Ectodermal cell (in vitro differentiated cells): ENCODE measurements at regions not wholly inside any gene's neighbourhood (a gene's known extent, or its start where the extent isn't known, plus 50 kb on each side); places are given as distances from the start of the nearest gene placed in this dataset.

Experiments
- H3K27ac ChIP-seq: 2 replicates; pipeline ENCODE4 v1.7.0; 2013; ENCODE audit warnings: mild to moderate bottlenecking, low read depth, low read length; ENCODE audit not compliant: insufficient read depth, poor library complexity, severe bottlenecking
- H3K27me3 ChIP-seq: 2 replicates; pipeline ENCODE4 v1.7.0; 2013; ENCODE audit warnings: mild to moderate bottlenecking, low read length; ENCODE audit not compliant: insufficient read depth, control insufficient read depth, poor library complexity, severe bottlenecking
- H3K36me3 ChIP-seq: one replicate; pipeline ENCODE4 v1.7.0; 2013; ENCODE audit warnings: low read length; ENCODE audit not compliant: control insufficient read depth, insufficient read depth
- H3K4me1 ChIP-seq: one replicate; pipeline ENCODE4 v1.7.0; 2013; ENCODE audit warnings: low read length; ENCODE audit not compliant: control insufficient read depth, insufficient read depth
- H3K4me3 ChIP-seq: 2 replicates; pipeline ENCODE4 v1.7.0; 2013; ENCODE audit warnings: low read depth, low read length, control low read depth; ENCODE audit not compliant: insufficient read depth
- H3K9me3 ChIP-seq: 2 replicates; pipeline ENCODE4 v1.7.0; 2013; ENCODE audit warnings: mild to moderate bottlenecking, low read length, moderate library complexity; ENCODE audit not compliant: control insufficient read depth
- WGBS, 2 experiments: methylation state at CpG; one replicate each; pipeline ENCODE4 v1.1.7; 2013; ENCODE audit warnings: missing lambda C conversion rate in 2 of 2; 5-methylcytosine and 5-hydroxymethylcytosine counted together

DNA sequence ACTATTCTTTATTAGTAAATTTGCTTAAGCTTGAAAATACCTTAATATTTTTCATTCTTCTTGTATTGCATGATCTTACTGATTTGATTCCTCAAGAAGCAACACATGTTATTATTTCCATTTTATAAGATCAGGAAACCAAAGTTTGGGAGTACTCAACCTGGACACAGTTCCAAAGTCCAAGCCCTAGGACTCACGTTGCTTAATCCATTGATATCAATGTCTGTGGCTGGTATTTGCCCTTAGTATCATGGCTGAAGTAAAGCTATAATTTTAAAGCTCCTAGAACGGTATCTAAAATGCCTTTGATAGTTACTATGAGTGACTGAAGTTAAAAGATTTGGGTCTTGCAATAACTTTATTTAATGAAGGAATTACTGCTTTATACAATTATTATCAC is 1045.3 kb downstream of the TUSC7 start:
- no peaks in the 10 kb centered on the region for H3K36me3 ChIP-seq
- no peak overlapping the region for H3K27ac ChIP-seq
- H3K27me3 ChIP-seq = no peaks in the 10 kb centered on the region
- no peaks in the 10 kb centered on the region for H3K9me3 ChIP-seq
- peaks cover 11% of the 10 kb centered on the region for H3K4me1 ChIP-seq
- 58 to 90% methylated on average over 2 of the region's 2 CpGs for WGBS, 2 experiments
- H3K4me3 ChIP-seq = no peak overlapping the region

DNA sequence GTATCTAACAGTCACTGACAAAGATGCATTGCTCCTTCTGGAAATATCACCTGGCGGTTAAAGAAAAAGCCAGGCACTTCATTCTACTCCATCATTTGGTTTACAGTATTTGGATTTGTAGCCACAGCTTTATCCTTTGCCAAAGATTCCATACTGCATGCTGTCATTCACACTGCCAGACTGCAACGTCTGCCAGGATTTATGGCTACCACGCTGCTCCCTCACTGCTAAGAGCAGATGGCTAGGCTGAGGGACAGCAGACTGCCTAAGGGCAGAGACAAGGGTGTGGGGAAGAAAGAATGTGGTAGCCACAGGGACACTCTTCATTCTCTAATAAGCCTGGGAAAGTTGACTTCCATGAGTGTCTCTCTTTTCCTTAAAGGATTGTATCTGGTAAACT is 1047.0 kb downstream of the TUSC7 start:
- no peak overlapping the region for H3K27ac ChIP-seq
- 41 to 58% methylated on average over 3 of the region's 3 CpGs for WGBS, 2 experiments
- no peaks in the 10 kb centered on the region for H3K27me3 ChIP-seq
- H3K4me3 ChIP-seq = no peak overlapping the region
- H3K4me1 ChIP-seq = peaks cover 5% of the 10 kb centered on the region
- H3K9me3 ChIP-seq = no peaks in the 10 kb centered on the region
- H3K36me3 ChIP-seq = no peaks in the 10 kb centered on the region

DNA sequence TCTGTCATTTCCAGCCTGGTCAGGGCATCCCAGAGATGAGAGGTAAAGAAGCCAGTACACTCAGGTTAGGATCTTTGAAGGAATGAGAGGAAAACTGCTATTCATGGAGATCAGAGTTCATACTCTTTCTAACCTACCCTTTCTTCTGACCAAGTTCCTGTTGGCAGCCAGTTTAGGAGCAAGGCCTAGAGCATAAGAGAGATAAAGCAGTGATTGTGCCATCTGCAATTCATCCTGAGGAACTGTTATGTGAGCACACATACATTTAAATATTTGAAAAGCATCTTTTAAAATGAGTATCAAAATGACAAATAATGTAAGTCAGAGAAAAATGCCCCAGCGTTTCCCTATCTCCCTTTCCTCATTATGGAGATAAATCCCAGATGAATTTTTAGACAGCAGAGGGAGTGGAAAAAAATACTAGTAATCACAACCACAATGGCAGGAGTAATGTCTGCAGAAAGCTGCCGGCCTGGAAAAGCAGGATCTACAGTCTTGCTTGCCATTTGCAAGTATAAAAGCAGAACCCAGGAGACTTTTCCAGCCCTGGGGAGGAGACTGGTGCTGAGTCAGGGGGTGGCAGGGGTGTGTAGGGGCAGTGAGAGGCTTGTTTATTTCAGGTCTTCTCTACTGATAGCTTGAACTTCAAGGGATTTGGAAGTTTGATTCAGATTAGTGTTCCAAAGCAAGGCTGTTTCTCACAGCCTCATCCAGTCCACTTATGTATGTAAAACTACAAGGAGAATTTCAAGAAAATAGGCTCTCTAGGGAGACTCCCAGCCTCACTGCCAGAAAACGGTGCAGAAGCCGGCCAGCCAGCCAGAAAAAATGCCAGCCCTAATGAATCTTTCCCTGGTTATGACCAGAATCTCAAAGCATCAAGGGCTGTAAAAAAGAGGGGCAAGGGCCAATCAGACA is 1052.4 kb downstream of the TUSC7 start:
- no peaks in the 10 kb centered on the region for H3K27me3 ChIP-seq
- 66 to 72% methylated on average over 3 to 4 of the region's 4 CpGs for WGBS, 2 experiments
- no peaks in the 10 kb centered on the region for H3K9me3 ChIP-seq
- no peak overlapping the region for H3K4me3 ChIP-seq
- no peaks in the 10 kb centered on the region for H3K36me3 ChIP-seq
- peaks cover 11% of the 10 kb centered on the region for H3K4me1 ChIP-seq
- no peak overlapping the region for H3K27ac ChIP-seq

DNA sequence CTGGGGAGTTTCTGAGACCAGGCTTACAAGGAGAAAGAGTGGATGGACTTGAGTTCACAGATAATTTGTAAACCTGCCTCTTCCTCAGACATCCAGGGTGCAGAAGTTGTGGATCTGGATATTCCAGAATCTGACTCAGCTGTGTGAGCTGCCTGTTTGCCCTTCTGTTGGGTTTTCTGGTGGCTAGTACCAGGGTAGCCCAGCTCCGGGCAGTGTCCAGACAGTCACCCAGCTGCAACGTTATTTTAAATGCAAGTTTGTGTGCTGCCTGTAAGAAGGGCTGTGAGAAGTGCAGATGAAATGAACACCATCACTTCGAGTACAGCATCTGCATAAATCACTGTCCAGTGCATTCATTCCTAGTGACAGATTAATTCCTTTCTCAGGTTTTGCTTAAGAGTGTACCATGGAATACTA is 1053.0 kb downstream of the TUSC7 start:
- no peaks in the 10 kb centered on the region for H3K9me3 ChIP-seq
- H3K27ac ChIP-seq = no peak overlapping the region
- no peaks in the 10 kb centered on the region for H3K27me3 ChIP-seq
- 52 to 57% methylated on average over 3 of the region's 3 CpGs for WGBS, 2 experiments
- H3K36me3 ChIP-seq = no peaks in the 10 kb centered on the region
- no peak overlapping the region for H3K4me3 ChIP-seq
- peaks cover 11% of the 10 kb centered on the region for H3K4me1 ChIP-seq

DNA sequence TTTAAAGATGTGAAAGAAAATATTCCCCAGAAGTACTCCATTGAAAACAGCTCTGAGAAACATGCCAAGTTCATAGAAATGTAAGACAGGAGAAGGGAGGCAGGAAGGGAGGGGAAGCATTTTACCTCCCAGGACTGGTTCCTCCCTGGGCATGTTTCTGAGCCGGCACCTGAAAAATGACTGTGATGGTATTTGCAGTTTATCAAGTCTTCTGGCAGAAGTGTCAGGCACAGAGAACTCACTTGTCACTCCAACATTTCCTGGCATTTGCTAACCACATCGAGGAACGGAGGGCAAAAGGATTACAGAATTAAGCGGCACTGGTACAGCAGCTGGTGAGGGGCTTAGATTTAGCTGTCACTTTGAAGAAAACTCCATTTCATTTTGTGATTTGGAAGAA is 1054.0 kb downstream of the TUSC7 start:
- Histone ChIP-seq H3K9me3 (no peaks in the 10 kb centered on the region), H3K4me3 (no peak overlapping the region), H3K4me1 (peaks cover 11% of the 10 kb centered on the region), H3K27me3 (no peaks in the 10 kb centered on the region), H3K36me3 (no peaks in the 10 kb centered on the region), H3K27ac (no peak overlapping the region)
- WGBS, 2 experiments = 92% methylated on average over 4 of the region's 4 CpGs

DNA sequence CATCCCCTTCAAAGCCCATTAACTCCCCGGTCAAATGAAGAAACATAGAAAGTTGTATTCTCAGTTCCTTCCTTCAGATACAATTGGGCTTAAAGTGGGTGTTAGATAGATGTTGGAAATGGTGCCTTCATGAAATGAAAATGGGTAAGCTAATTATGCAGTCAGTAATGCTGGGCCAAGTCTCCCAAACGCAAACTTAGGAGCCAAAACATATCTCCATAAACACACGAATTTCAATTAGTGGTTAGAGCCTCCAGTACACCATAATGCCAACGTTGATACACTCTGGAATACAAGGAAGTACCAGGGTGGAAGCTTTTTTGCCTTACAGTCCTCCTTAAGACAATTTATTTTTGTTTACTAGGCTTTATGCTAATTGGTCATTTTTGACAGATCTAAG is 1059.0 kb downstream of the TUSC7 start:
- no peaks in the 10 kb centered on the region for H3K4me1 ChIP-seq
- no peaks in the 10 kb centered on the region for H3K9me3 ChIP-seq
- no peak overlapping the region for H3K27ac ChIP-seq
- WGBS, 2 experiments = 91% methylated on average over 4 of the region's 4 CpGs
- H3K4me3 ChIP-seq = no peak overlapping the region
- no peaks in the 10 kb centered on the region for H3K27me3 ChIP-seq
- no peaks in the 10 kb centered on the region for H3K36me3 ChIP-seq

DNA sequence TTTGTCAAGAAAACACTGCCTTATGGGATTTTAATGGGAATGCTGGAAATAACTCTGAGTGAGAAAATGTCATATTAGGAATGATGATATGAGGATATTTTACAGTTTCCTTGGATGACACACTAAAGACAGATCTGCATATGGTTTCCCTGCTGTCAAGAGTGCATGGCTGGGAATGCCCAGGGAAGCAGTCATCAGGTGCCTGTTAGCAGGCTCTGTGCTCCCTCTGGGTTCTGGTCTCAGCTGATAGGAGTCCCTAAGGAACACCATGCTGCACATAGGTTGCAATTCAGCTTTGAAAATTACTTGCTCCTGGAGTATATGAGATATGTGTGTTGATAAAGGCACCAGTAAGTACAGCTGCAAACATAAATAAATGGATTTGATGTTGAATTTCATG is 1064.6 kb downstream of the TUSC7 start:
- H3K27ac ChIP-seq = no peak overlapping the region
- no peaks in the 10 kb centered on the region for H3K4me1 ChIP-seq
- no peaks in the 10 kb centered on the region for H3K9me3 ChIP-seq
- no peaks in the 10 kb centered on the region for H3K36me3 ChIP-seq
- no peak overlapping the region for H3K4me3 ChIP-seq
- no peaks in the 10 kb centered on the region for H3K27me3 ChIP-seq

DNA sequence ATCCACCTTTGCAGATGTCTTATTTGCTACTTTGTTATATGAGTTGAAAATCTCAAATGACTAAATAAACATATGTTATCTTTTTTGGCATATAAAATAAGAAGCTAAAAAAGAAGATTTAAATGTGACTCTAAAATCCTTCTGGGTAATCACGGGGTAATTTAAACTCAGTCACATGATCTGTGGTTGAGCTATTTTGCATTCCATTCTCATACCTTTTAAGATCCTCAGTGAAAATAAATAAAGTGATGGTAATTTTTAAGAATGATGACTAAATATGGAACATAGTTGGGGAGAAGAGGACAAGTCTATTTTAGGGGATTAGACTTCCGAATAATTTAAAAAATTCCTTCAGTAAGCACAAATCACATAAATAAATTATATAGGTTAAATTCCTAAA is 1076.8 kb downstream of the TUSC7 start:
- Histone ChIP-seq H3K4me1 (peaks cover 30% of the 10 kb centered on the region), H3K36me3 (no peaks in the 10 kb centered on the region), H3K27me3 (no peaks in the 10 kb centered on the region), H3K27ac (no peak overlapping the region), H3K9me3 (no peaks in the 10 kb centered on the region), H3K4me3 (no peak overlapping the region)
- 100% methylated on average over 1 of the region's 2 CpGs; no CpG with 5 or more reads in 1 of the 2 experiments for WGBS, 2 experiments

DNA sequence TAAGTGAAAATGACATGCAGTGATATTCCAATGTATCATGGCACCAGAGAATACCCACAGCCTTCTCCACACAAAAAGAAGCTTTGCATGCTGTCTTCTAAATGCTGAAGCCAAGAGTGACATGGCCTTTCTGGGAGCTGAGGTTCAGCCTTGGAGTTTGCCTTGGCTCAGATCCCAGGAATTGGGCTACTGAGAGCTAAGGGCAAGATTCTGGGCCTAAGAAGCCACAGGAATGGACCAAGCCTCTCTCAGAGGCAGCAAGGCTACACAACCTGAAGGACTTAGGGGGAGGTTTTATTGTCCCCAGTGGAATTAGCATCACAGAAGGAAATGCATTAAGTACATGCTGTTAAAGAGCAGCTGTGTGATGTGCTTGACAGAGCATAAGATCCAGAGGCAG is 1078.5 kb downstream of the TUSC7 start:
- no peak overlapping the region for H3K27ac ChIP-seq

DNA sequence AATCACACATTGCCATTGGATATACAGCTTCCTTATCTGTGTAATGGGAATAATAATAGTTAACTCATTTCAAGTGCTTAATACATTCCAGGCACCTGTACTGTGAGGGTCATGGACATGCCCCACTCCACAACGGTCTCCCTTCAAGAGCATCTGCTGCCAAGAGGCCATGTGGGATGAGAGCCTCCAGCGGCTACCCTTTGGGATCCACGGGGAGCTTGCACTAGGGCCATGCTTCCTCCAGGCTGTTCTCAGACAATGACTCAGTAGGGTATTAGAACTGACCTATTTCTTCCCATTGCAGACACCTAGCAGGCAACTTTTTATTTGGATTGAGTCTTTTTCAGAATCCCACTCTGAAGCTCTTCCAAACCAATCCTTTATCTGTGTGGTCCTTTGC is 1078.9 kb downstream of the TUSC7 start:
- no peak overlapping the region for H3K27ac ChIP-seq
- no peaks in the 10 kb centered on the region for H3K9me3 ChIP-seq
- no peak overlapping the region for H3K4me3 ChIP-seq
- peaks cover 32% of the 10 kb centered on the region for H3K4me1 ChIP-seq
- H3K36me3 ChIP-seq = no peaks in the 10 kb centered on the region
- no peaks in the 10 kb centered on the region for H3K27me3 ChIP-seq
- 19 to 26% methylated on average over 3 of the region's 3 CpGs for WGBS, 2 experiments

More for the DNA sequence above, 1078.5 kb downstream of the TUSC7 start:
- Histone ChIP-seq H3K36me3 (no peaks in the 10 kb centered on the region), H3K4me1 (peaks cover 30% of the 10 kb centered on the region), H3K4me3 (no peak overlapping the region), H3K9me3 (no peaks in the 10 kb centered on the region), H3K27me3 (no peaks in the 10 kb centered on the region)
